Activated B cell treated with CpG ODN at 0.5 μM for 24 hours (primary cell): ENCODE measurements at regions not wholly inside any gene's neighbourhood (a gene's known extent, or its start where the extent isn't known, plus 50 kb on each side); places are given as distances from the start of the nearest gene placed in this dataset.

ENCODE experiments used
- ATAC-seq: fragments of 200-7000 bp; cut with Tn5 transposase; one replicate; pipeline ENCODE4 v1.10.0; 2021; ENCODE audit warnings: low read depth, mild to moderate bottlenecking, moderate library complexity
- CTCF ChIA-PET: fragments of 350-600 bp; sonication (Branson Sonifier 250); formaldehyde crosslinking; loops from one replicate; lab custom pipeline; 2021; ENCODE audit warnings: antibody characterized with exemption; lab: Charles Lee
- POLR2A ChIA-PET: fragments of 350-600 bp; sonication (Branson Sonifier 250); formaldehyde crosslinking; loops from one replicate; lab custom pipeline; 2021; ENCODE audit warnings: antibody characterized with exemption; lab: Charles Lee
- DNase-seq: peaks from one replicate; pipeline ENCODE4 v3.0.0; 2022
- H3K27ac Mint-ChIP-seq: one replicate; pipeline ENCODE4 v1.8.0; 2020; ENCODE audit warnings: mixed read lengths
- H3K27me3 Mint-ChIP-seq: one replicate; pipeline ENCODE4 v1.8.0; 2021; ENCODE audit warnings: mixed read lengths
- H3K36me3 Mint-ChIP-seq: one replicate; pipeline ENCODE4 v1.8.0; 2021; ENCODE audit warnings: low read depth, mixed read lengths
- H3K4me1 Mint-ChIP-seq: one replicate; pipeline ENCODE4 v1.8.0; 2021; ENCODE audit warnings: mixed read lengths
- H3K4me3 Mint-ChIP-seq: one replicate; pipeline ENCODE4 v1.8.0; 2020; ENCODE audit warnings: mild to moderate bottlenecking, mixed read lengths
- H3K9me3 Mint-ChIP-seq: one replicate; pipeline ENCODE4 v1.8.0; 2020; ENCODE audit warnings: mixed read lengths
- CTCF ChIP-seq: fragments of 200-600 bp; IDR thresholded peaks from one replicate; pipeline ENCODE4 v1.8.0; 2022; ENCODE audit warnings: antibody characterized with exemption, mild to moderate bottlenecking
- intact Hi-C: fragments of 100-400 bp; cut with micrococcal nuclease; formaldehyde crosslinking; loops from one replicate; pipeline ENCODE4 v1.15.1; 2024

DNA sequence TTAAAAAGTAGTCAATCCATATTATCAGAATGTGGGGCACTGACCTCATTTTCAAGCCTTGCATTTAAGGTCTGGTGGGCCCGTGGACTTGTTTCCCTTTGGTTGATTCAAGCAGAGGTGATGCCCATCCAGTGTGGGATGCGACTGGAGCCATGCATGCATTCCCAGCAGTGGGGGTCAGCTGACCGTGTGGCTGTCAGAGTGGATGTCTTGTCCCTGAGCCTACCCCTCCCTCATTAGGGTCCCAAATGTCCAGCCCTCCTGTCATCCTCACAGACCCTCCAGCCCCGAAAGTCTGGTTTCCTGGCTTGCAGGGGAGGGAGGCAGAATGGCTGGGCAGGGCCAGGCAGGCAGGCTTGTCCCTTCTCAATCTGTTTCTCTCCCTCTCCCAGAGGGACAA is 67.3 kb upstream of the SH3RF3 start:
- TF ChIP-seq CTCF: no peak
- Mint-ChIP-seq H3K9me3 (no peaks in the 10 kb centered on the region), H3K4me3 (no peak overlapping the region), H3K27ac (no peak overlapping the region), H3K27me3 (peaks cover 19% of the 10 kb centered on the region), H3K36me3 (no peaks in the 10 kb centered on the region), H3K4me1 (no peaks in the 10 kb centered on the region)
- ChIA-PET CTCF (no interaction called here), POLR2A (no interaction called here)
- no peak for ATAC-seq
- intact Hi-C loops: no loop called here
- no peak for DNase-seq

- Mint-ChIP-seq H3K27me3 (peaks cover 19% of the 10 kb centered on the region), H3K36me3 (no peaks in the 10 kb centered on the region), H3K4me1 (no peaks in the 10 kb centered on the region), H3K27ac (no peak overlapping the region), H3K4me3 (no peak overlapping the region), H3K9me3 (no peaks in the 10 kb centered on the region)
- CTCF ChIA-PET: no interaction called here
- TF ChIP-seq CTCF: no peak
- POLR2A ChIA-PET: no interaction called here
- no peak for ATAC-seq
- intact Hi-C loops: no loop called here
- no peak for DNase-seq
Measured at GRCh38 chr2:109060496-109060895, 68.5 kb upstream of the SH3RF3 start.

GRCh38 chr2:109059474-109060165 is 69.4 kb upstream of the SH3RF3 start:
- Mint-ChIP-seq H3K9me3 (no peaks in the 10 kb centered on the region), H3K4me3 (no peak overlapping the region), H3K4me1 (no peaks in the 10 kb centered on the region), H3K36me3 (no peaks in the 10 kb centered on the region), H3K27me3 (peaks cover 19% of the 10 kb centered on the region), H3K27ac (no peak overlapping the region)
- DNase-seq: no peak
- no peak for TF ChIP-seq CTCF
- ChIA-PET POLR2A (no interaction called here), CTCF (no interaction called here)
- ATAC-seq: no peak
- intact Hi-C loops: no loop called here

DNA sequence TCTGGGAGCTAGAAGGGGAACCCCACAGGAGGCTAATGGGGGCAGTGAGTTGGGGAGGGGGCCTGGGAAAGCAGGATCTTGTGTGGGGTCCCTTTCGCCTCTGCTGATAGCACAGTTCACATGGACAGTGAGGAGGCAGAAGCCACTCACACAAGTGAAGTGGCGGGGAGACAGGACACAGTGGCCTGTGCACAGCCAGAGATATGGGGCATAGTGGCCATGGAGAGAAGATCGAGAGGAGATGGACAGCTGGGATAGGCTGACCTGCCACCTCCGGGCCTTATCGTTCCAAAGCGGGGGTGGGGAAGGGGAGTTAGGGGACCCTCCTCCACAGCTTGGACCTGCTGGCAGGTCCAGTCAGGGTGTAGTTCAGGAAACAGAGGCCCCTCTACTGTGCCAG is 69.8 kb upstream of the EDAR start:
- Mint-ChIP-seq H3K27me3 (peaks cover 19% of the 10 kb centered on the region), H3K27ac (no peak overlapping the region), H3K36me3 (no peaks in the 10 kb centered on the region), H3K4me1 (no peaks in the 10 kb centered on the region), H3K4me3 (no peak overlapping the region), H3K9me3 (no peaks in the 10 kb centered on the region)
- no peak for DNase-seq
- TF ChIP-seq CTCF: no peak
- ATAC-seq: no peak
- intact Hi-C loops: no loop called here
- ChIA-PET CTCF (no interaction called here), POLR2A (no interaction called here)

DNA sequence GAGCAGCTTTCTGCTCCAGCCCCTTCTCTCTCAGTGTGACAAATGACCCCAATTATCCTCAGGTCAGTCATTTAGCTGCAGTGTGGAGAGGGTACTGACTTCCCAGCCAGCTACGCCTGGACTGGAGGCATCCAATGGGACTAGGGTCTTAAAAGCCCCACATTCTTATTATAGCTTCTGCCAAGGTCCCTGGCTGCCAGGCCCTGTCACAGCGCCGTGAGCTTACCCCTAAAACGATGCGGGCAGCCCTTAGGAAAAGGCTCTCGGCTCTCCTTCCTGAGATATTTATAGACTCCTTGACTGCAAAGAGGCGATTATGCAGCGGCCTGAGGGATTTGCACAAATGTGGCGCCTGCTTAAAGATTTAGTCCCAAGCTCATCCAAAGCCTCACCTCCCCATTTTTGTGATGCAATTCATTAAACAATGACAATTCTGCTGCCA is 69.2 kb upstream of the EDAR start:
- H3K4me3 Mint-ChIP-seq: no peak overlapping the region
- H3K27me3 Mint-ChIP-seq: peaks cover 19% of the 10 kb centered on the region
- no peak for DNase-seq
- ATAC-seq: no peak
- H3K27ac Mint-ChIP-seq: no peak overlapping the region
- H3K36me3 Mint-ChIP-seq: no peaks in the 10 kb centered on the region
- intact Hi-C loops: no loop called here
- ChIA-PET POLR2A (no interaction called here), CTCF (no interaction called here)
- TF ChIP-seq CTCF: no peak
- no peaks in the 10 kb centered on the region for H3K9me3 Mint-ChIP-seq
- no peaks in the 10 kb centered on the region for H3K4me1 Mint-ChIP-seq
